COR-L47 (cell line): ENCODE measurements at regions not wholly inside any gene's neighbourhood (a gene's known extent, or its start where the extent isn't known, plus 50 kb on each side); places are given as distances from the start of the nearest gene placed in this dataset.
A peak's percentile ranks its signal among the peaks of the same experiment; 100 is the strongest.

Source experiments
- DNase-seq: peaks from one replicate; lab custom pipeline; 2025; lab: John Stamatoyannopoulos, UW

GRCh38 chr3:18079739-18080138 lies 337.3 kb upstream of the TBC1D5 start:
- DNase-seq: peak; percentile 7

GRCh38 chr3:18079062-18079461 lies 336.6 kb upstream of the TBC1D5 start:
- no peak for DNase-seq

- DNase-seq: no peak
These were observed 334.9 kb upstream of the TBC1D5 start for GRCh38 chr3:18077128-18077840.

GRCh38 chr3:18076301-18076700 lies 333.9 kb upstream of the TBC1D5 start:
- no peak for DNase-seq

- DNase-seq: no peak
These were observed 333.4 kb upstream of the TBC1D5 start for GRCh38 chr3:18075799-18076198.

- no peak for DNase-seq
These were observed 329.4 kb upstream of the TBC1D5 start for GRCh38 chr3:18071833-18072232.

GRCh38 chr3:18070944-18071343 lies 328.5 kb upstream of the TBC1D5 start:
- DNase-seq: no peak

GRCh38 chr3:18070231-18070630 lies 327.8 kb upstream of the TBC1D5 start:
- no peak for DNase-seq

- no peak for DNase-seq
These were observed 327.1 kb upstream of the TBC1D5 start for GRCh38 chr3:18069568-18069967.

- no peak for DNase-seq
These were observed 324.6 kb upstream of the TBC1D5 start for GRCh38 chr3:18066899-18067582.

- DNase-seq: no peak
These were observed 322.2 kb upstream of the TBC1D5 start for GRCh38 chr3:18064586-18064985.

GRCh38 chr3:18062657-18063025 lies 320.2 kb upstream of the TBC1D5 start:
- no peak for DNase-seq

- no peak for DNase-seq
These were observed 319.6 kb upstream of the TBC1D5 start for GRCh38 chr3:18061737-18062656.

GRCh38 chr3:18058666-18059065 lies 316.2 kb upstream of the TBC1D5 start:
- DNase-seq: no peak

GRCh38 chr3:18057471-18058091 lies 315.1 kb upstream of the TBC1D5 start:
- no peak for DNase-seq

GRCh38 chr3:18054625-18055024 lies 312.2 kb upstream of the TBC1D5 start:
- no peak for DNase-seq

- DNase-seq: no peak
These were observed 308.9 kb upstream of the TBC1D5 start for GRCh38 chr3:18051306-18051705.

- DNase-seq: no peak
These were observed 306.7 kb upstream of the TBC1D5 start for GRCh38 chr3:18049096-18049495.

GRCh38 chr3:18047052-18047451 lies 304.6 kb upstream of the TBC1D5 start:
- DNase-seq: no peak

GRCh38 chr3:18046131-18046915 lies 303.9 kb upstream of the TBC1D5 start:
- DNase-seq: no peak
